Right hindlimb (tissue), 1 donor: ENCODE measurements at regions not wholly inside any gene's neighbourhood (a gene's known extent, or its start where the extent isn't known, plus 50 kb on each side); places are given as distances from the start of the nearest gene placed in this dataset.

Experiments used
- DNase-seq: peaks from one replicate; pipeline ENCODE4 v3.0.0-alpha.2; 2018

- DNase-seq, result no peak
These were observed 77.2 kb upstream of the TMEM106B start for GRCh38 chr7:12133865-12134264.

GRCh38 chr7:12136523-12136922, 74.6 kb upstream of the TMEM106B start:
- DNase-seq, result no peak

- no peak for DNase-seq
These were observed 73.8 kb upstream of the TMEM106B start for GRCh38 chr7:12137283-12137682.

GRCh38 chr7:12138421-12138820, 72.7 kb upstream of the TMEM106B start:
- no peak for DNase-seq

GRCh38 chr7:12139416-12139815, 71.7 kb upstream of the TMEM106B start:
- DNase-seq, result no peak

- DNase-seq, result no peak
These were observed 64.3 kb upstream of the TMEM106B start for GRCh38 chr7:12146813-12147212.

GRCh38 chr7:12152196-12152918, 58.7 kb upstream of the TMEM106B start:
- no peak for DNase-seq

- no peak for DNase-seq
These were observed 57.0 kb upstream of the TMEM106B start for GRCh38 chr7:12154119-12154518.

GRCh38 chr7:12157517-12157916, 53.6 kb upstream of the TMEM106B start:
- DNase-seq, result no peak

- no peak for DNase-seq
These were observed 52.6 kb upstream of the TMEM106B start for GRCh38 chr7:12158334-12159060.

GRCh38 chr7:12161146-12161545, 49.9 kb upstream of the TMEM106B start:
- DNase-seq, result no peak
